ENCODE measurements at regions not wholly inside any gene's neighbourhood (a gene's known extent, or its start where the extent isn't known, plus 50 kb on each side); places are given as distances from the start of the nearest gene placed in this dataset.

DNA sequence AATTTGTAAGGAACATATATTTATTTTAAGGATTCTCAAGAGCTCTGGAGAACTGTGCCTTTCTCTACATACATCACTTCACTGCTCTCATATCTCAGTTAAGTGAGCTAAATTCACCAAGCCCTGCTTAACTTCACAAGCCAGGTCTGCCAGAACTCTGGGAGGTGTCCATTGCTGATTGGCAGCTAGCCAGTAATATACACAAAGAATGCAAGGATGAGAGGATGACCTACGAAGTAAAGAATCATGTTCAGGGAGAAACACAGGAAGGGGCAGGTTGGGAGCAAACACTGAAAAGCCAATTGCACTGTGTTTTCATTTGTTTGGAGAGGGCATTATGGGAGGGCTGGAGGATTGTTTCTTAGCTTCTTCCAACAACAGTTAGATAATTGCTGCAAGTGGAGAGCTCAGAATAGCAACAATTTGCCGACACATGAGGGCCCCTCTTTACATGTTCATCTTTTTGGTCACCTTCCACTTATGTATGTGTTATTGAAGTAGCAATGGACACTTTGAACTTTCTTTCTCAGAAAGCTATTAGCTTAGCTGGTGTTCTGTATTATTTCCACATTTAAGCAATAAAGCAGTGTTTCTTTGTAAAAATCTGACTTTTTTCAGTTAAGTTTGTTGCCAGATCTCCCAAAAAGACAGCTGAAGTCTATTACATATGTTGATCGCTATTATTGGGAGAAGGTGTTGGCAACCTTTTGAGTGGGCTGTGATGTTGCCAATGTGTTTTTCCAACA is 254.8 kb downstream of the LTN1 start:
- no peak overlapping the region for H3K4me3 ChIP-seq
- peaks cover 0 to 12% (median 0%) of the 10 kb centered on the region in 11 donors for H3K9me3 ChIP-seq
- peak overlapping the region in 8 of 10 donors; percentile 6 to 76 (median 58) for H3K27ac ChIP-seq
- peak; percentile 36 to 88 (median 72) for ATAC-seq
- intact Hi-C loops (cut with DNase I) = loop anchor here in 5 of 10 donors (2.0 to 10.0 kb wide), 5 partner anchors 33 to 393 kb away; no protein-coding TSS in a partner anchor
- TF ChIP-seq CTCF (IDR thresholded peaks at IDR 0.05) = no peak
- H3K36me3 ChIP-seq = no peaks in the 10 kb centered on the region
- 25 to 39% methylated on average over 3 of the region's 3 CpGs for WGBS, 2 donors
- no peak for DNase-seq
- no peaks in the 10 kb centered on the region for H3K27me3 ChIP-seq
- H3K4me1 ChIP-seq = peaks cover 0 to 27% (median 19%) of the 10 kb centered on the region in 9 donors

DNA sequence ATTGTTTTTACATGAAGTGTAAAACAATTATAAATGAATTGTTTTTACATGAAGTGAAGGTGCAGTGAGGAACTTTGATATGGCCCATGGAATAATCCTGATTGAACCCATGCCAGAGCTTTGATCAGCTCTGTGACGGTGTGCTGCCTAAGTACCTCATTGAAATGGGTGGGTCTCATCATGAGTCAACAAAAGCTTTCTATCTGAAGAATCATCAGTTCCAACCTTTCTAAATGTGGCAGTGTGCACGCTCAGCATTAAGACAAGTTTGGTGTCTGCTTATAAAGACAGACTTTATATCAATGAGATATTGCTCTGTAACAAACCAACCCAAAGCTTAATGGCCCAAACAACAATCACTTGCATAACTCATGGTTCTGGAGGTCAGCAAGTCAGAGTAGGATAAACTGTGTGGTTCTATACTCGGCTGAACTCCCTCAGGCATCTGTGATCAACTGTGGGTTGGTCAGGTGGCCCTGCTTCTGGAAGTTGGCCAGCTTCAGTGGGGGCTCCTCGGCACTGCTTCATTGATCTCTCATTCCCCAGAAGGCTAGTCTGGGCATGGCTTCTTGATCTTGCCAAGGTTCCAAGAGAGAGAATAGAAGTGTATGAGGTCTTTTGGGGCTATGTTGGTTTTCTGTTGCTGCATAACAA is 258.0 kb downstream of the LTN1 start:
- Histone ChIP-seq H3K4me3 (no peak overlapping the region), H3K4me1 (peaks cover 4 to 43% (median 23%) of the 10 kb centered on the region in 9 donors), H3K9me3 (peaks cover 0 to 12% (median 0%) of the 10 kb centered on the region in 11 donors), H3K36me3 (no peaks in the 10 kb centered on the region), H3K27me3 (no peaks in the 10 kb centered on the region), H3K27ac (no peak overlapping the region)
- intact Hi-C loops (cut with DNase I) = loop anchor here in 4 of 10 donors (5.0 to 10.0 kb wide), 4 partner anchors 97 to 390 kb away; no protein-coding TSS in a partner anchor
- 82 to 83% methylated on average over 4 of the region's 4 CpGs for WGBS, 2 donors
- DNase-seq (no peak), ATAC-seq (no peak)
- TF ChIP-seq CTCF (IDR thresholded peaks at IDR 0.05) = no peak

DNA sequence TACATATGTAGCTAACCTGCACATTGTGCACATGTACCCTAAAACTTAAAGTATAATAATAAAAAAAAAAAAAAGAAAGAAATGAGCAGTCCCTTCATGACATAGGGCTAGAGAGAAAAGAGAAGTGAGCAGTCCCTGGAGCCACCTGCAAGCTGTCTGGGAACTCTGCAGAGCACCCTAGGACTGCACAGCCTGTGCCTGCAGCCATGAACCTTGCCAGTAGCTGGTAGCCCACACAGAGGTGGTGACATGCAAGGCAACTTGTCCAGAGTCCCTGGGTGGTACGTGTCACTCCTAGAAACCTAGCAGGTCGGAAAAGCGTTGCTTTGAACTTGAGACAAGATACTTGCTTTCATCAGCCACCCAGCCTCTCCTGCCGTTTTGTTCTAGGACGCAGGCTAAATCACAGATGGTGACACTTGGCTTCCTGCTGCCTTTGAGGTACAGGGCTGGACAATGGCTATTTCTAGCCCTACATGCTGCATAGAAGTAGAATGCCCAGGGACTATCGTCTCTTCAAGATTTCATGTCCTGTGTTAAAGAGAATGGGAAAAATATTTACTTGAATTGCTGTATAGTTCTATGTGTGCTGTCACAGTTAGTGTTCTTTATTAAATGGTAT is 260.9 kb downstream of the LTN1 start:
- H3K4me3 ChIP-seq = no peak overlapping the region
- no peak for TF ChIP-seq CTCF (IDR thresholded peaks at IDR 0.05)
- 41 to 47% methylated on average over 6 of the region's 6 CpGs for WGBS, 2 donors
- no peaks in the 10 kb centered on the region for H3K27me3 ChIP-seq
- intact Hi-C loops (cut with DNase I) = loop anchor here in 2 of 10 donors (10.0 kb wide), 2 partner anchors 97 to 387 kb away; no protein-coding TSS in a partner anchor
- peak in 6 of 8 donors; percentile 33 to 93 (median 66) for ATAC-seq
- H3K4me1 ChIP-seq = peaks cover 0 to 18% (median 11%) of the 10 kb centered on the region in 9 donors
- DNase-seq = no peak
- H3K27ac ChIP-seq = peak overlapping the region in 5 of 10 donors; percentile 3 to 61 (median 51)
- H3K9me3 ChIP-seq = peaks cover 0 to 12% (median 0%) of the 10 kb centered on the region in 11 donors
- H3K36me3 ChIP-seq = no peaks in the 10 kb centered on the region

- H3K27ac ChIP-seq = no peak overlapping the region
- intact Hi-C loops (cut with DNase I) = loop anchor here in 2 of 10 donors (10.0 kb wide), 2 partner anchors 95 to 385 kb away; no protein-coding TSS in a partner anchor
- peaks cover 0 to 18% (median 11%) of the 10 kb centered on the region in 9 donors for H3K4me1 ChIP-seq
- no peak for TF ChIP-seq CTCF (IDR thresholded peaks at IDR 0.05)
- 90 to 91% methylated on average over 6 of the region's 6 CpGs for WGBS, 2 donors
- H3K27me3 ChIP-seq = no peaks in the 10 kb centered on the region
- DNase-seq (no peak), ATAC-seq (no peak)
- H3K36me3 ChIP-seq = no peaks in the 10 kb centered on the region
- peaks cover 0 to 2% (median 0%) of the 10 kb centered on the region in 11 donors for H3K9me3 ChIP-seq
- no peak overlapping the region for H3K4me3 ChIP-seq
These were observed 262.8 kb downstream of the LTN1 start for GRCh38 chr21:28729887-28730286.

All from heart right ventricle (tissue), 16 donors.